ENCODE measurements at regions not wholly inside any gene's neighbourhood (a gene's known extent, or its start where the extent isn't known, plus 50 kb on each side); places are given as distances from the start of the nearest gene placed in this dataset.

GRCh38 chr14:62146030-62146429 is 383.8 kb downstream of the SNAPC1 start:
- DNase-seq (ENCODE audit: low spot score): no peak

DNA sequence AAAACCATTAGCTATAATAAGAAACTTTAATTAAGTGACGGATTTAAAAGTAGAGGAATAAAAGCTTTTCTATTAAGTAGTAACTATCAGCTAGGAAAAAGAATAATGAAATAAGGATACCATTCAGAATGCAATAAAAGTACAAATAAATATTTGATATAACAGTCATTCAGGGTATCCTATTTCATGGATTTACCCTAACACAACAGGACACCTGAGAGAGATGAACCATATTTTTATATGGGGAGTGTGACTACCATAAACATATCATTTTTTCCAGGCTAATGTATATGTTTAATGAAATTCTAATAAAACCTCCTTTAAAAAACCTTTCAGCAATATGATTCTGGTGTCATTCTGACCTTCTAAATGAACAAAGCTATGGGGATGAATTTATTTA is 393.8 kb downstream of the SNAPC1 start:
- DNase-seq (ENCODE audit: low spot score): no peak

DNA sequence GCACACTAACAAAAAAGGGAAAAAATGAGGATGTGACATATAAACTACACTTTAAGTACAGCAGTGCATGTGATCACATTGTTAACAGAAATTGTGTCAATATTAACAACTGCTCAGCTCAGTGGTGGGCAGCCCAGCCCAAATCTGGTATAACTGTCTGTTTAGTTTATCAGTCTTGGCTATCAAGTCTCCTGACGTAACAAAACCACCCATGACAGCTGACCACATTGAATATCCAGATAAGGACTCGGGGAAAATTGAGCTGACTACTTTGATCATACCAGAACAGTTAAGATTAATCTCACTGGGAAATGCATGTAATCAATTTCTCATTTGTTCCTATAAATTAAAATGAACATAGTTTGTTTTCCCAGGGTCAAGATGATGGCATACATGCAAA is 396.6 kb downstream of the SNAPC1 start:
- no peak for DNase-seq (ENCODE audit: low spot score)

GRCh38 chr14:62159314-62159713 is 397.1 kb downstream of the SNAPC1 start:
- no peak for DNase-seq (ENCODE audit: low spot score)

GRCh38 chr14:62162998-62163589 is 400.9 kb downstream of the SNAPC1 start:
- peak; percentile 44 for DNase-seq (ENCODE audit: low spot score)

DNA sequence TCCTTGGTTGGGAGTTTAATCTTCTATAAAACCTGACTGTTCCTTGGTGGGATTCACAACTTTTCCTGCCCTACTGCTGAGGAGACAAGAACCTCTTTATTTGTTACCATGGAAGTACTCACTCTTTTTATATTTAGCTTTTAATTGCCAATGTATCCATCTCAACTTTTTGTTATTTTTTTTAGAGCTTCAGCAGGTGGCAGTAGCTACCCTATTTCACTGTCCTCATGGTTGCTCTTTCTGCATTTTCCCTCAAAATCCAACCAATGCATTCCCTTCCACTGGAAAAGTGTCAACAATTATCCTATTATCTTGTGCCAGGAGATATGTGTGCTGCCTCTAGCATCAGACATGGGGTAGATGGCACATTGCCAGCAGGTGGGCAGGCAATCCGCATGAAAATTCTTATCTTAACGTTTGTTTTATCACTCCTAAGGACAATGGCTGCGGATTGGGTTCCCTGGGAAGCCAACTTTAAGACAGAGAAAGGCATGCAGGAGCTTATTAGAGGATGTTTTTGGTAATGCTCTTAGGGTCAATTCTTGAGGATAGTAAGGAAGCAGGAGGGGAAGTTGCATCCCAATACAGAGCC is 406.4 kb downstream of the SNAPC1 start:
- DNase-seq (ENCODE audit: low spot score): no peak

DNA sequence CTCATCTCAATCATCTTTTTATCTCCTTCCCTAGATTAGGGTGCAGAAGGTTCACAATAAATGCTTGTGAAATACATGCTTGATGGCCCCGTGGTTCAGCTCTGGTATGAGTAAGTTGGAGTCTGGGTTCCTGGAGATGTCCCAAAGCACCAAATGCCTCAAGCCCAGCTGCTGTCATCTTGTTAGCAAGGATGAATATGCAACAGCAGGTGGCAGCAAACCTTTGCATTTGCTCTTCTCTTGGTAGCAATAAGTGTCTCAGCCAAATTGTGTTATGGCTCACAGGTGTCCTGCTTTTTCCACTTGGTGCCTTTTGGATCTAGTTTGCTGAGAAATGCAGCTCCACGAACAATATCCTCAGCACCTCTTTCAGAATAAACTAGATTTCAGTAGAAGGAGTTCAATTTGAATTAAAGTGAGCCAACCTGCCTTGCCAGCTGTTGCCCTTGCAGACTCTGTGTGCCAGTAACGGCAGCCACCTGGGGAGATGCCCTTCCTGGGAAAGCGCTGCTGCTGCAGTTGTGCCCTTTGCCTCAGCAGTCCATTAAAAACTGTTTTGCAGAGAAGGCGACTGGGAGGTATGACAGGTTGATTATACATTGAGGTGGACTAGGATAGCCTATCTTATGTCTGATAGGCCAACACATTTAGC is 417.3 kb downstream of the SNAPC1 start:
- peak; percentile 54 for DNase-seq (ENCODE audit: low spot score)

DNA sequence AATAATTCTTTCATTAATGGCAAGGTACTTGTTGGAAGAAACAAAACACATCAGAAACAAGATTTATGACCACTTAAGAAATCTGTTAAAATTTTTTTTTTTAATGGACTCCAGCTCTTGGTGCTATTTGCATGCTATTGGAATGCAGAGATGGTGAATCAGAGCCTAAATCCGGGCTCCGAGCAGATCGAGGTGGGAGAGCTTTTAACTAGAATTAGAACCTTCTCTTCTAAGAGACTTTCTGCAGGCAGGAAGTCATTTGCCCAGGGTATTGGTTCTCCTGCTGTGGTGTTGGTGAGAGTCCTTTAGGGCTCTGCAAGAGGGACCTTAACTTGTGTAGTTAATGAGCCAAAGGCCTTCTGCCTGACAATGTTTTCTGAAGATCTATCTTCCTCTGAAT is 419.4 kb downstream of the SNAPC1 start:
- no peak for DNase-seq (ENCODE audit: low spot score)

DNA sequence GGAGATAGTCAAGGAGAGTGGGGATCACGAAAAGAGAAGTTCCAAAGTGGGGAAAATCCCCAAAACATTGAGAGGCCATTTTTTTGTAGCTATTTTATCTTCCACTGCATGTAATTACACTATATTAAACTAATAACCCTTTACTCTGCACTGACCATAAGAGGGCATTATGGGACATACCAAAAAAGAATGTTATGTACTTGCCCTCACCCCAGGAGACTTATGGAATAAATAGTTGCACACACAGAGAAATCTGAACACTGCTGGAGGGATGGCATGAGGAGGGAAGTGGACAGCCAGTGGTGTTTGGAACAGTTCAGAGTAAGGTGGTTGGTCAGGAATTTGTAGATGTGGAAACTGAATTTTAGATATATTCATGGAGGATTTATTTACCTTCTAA is 422.9 kb downstream of the SNAPC1 start:
- DNase-seq (ENCODE audit: low spot score): no peak

- no peak for DNase-seq (ENCODE audit: low spot score)
Observed at GRCh38 chr14:62187265-62187664, 425.0 kb downstream of the SNAPC1 start.

DNA sequence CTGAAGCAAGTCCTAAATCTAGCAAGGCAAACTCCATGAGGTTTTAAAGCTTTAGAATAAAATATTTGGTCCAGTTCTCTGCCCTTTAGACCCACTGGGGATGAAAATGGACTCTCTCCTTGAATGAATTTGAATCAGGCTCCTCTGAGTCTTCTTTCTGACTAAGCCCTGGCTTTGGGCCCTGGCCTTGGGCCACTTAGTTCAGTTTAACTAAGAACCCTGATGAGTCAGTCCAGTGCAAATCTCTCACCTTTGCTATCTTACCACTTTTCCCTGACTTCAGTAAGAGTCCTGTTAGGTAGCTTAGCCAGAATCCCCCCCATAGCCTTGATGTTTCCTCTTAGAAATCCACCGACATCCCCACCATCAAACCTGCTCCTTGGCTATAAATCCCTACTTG is 427.5 kb downstream of the SNAPC1 start:
- DNase-seq (ENCODE audit: low spot score): no peak

DNA sequence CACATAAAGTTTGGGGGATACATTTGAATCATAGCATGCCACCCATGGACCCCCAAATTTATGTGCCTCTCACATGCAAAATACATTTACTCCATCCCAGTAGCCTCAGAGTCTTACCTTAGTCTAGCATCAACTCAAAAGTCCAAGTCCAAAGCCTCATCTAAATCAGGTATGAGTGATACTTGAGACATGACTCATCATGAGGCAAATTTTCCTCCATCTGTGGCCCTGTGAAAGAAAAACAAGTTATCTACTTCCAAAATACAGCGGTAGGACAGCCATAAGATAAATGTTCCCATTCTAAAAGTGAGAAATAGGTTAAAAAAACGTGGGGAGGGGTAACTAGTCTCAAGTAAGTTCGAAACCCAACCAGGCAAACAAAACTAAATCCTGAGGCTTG is 444.2 kb downstream of the SNAPC1 start:
- no peak for DNase-seq (ENCODE audit: low spot score)

- DNase-seq (ENCODE audit: low spot score): no peak
Observed at GRCh38 chr14:62209287-62209899, 447.2 kb downstream of the SNAPC1 start.

GRCh38 chr14:62213516-62213915 is 451.3 kb downstream of the SNAPC1 start:
- DNase-seq (ENCODE audit: low spot score): no peak

DNA sequence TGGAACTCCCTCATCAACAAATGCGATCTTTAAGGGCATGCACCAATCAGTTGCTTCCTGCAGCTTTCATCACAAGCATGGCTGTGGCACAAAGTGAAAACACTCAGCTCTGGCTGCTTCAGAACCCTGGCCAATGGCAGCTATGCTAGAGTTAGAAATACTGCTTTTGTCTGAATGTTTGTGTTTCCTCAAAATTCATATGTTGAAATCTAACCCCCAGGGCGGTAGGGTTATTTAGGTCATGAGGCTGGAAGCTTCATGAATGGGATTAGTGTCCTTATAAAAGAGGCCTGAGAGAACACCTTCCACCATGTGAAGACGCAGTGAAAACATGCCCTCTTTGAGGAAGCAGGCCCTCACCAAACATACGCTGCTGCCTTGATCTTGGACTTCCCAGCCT is 453.9 kb downstream of the SNAPC1 start:
- DNase-seq (ENCODE audit: low spot score): no peak

GRCh38 chr14:62234849-62235248 is 472.6 kb downstream of the SNAPC1 start:
- no peak for DNase-seq (ENCODE audit: low spot score)

- no peak for DNase-seq (ENCODE audit: low spot score)
Observed at GRCh38 chr14:62244221-62244620, 482.0 kb downstream of the SNAPC1 start.

DNA sequence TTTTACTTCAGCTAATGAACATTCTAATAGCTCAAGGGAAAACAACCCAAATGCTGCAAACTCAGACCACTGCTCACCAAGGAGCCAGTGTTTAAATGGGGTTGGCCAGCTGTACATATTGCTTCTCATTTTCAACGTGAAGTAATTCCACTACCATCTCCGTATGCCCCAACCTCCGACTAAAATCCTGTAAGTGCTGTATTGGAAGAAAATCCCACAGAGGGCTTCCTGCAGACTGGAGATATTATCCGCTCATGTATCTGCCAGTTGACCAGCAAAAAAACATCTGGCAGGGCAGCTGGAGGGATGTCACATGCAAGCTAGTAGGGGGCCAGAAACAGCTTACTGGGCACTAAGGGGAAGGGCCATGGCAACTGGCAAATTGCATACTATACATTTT is 485.0 kb downstream of the SNAPC1 start:
- no peak for DNase-seq (ENCODE audit: low spot score)

- peak; percentile 1 for DNase-seq (ENCODE audit: low spot score)
Observed at GRCh38 chr14:62251237-62251636, 489.0 kb downstream of the SNAPC1 start.

DNA sequence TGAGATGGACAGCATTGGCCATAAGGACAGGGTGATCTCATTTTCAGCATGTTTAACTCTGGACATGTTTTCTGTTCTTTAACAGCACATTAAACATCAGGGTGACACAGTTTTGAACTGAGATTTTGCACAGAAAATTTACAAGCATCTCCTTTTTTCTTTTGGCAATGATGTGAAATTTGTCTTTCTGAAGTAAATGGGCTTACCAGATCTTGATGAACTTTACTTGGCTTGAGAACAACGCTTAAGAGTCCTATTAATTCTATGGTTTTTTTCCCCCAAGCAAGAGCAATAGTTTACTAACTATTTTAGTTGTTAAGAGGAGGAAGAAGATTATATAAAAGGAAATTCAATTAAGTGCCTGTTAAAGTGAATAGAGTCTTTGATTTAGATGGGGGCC is 491.0 kb downstream of the SNAPC1 start:
- no peak for DNase-seq (ENCODE audit: low spot score)

DNA sequence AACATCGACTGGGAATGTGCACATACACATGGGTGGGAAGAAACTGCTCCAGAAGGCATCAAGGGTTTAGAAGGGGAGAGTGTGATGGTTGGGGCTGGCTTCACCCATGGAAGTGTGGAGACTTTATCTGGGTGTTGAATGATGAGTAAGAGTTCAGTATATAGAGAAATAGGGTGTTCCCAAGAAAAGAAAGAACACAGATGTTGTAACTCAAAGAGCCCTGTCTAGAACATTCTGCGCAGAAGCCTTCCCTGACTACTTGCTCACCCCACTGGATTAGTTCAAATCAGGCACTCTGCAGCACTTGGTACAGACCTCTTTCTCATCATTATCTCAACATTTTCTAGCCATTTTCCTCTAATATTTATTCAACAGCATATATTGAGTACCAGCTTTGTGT is 491.7 kb downstream of the SNAPC1 start:
- no peak for DNase-seq (ENCODE audit: low spot score)

DNA sequence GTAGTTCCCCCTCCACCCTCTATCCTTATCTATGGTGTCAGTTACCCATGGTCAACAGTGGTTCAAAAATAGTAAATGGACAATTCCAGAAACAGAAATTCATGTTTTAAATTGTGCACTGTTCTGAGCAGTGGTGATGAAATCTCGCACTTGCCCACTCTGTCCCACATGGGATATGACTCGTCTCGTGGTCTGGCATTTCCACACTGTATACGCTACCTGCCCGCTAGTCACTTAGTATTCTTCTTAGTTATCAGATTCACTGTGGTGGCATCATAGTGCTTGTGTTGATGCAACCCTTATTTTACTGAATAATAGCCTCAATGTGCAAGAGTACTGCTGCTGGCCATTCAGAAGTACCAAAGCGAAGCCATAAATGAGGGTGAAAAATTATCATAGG is 507.0 kb downstream of the SNAPC1 start:
- DNase-seq (ENCODE audit: low spot score): no peak

DNA sequence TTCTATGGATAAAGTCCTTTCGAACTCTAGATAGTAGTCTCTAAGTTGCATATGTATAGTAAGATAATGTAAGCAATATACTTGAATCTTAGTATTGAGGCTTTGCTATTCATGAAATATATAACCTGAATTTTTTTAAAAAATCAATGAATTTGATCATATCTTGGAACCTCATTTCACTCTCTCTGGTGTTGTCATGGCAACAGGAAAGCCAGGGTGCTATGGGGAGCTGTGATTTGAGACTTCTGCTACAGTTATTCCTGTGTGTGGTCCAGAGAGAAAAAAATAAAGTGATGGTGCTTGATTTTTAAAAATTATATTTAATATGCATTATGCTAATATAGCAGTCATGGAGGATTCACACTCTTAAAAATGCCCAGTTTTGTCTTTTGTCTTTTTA is 508.0 kb downstream of the SNAPC1 start:
- DNase-seq (ENCODE audit: low spot score): no peak
